IPS-NIHi11 (cell line): ENCODE measurements at regions not wholly inside any gene's neighbourhood (a gene's known extent, or its start where the extent isn't known, plus 50 kb on each side); places are given as distances from the start of the nearest gene placed in this dataset.
A peak's percentile ranks its signal among the peaks of the same experiment; 100 is the strongest.
"Not testable (repeated sequence)": the region's sequence is repeated elsewhere in the genome, so short reads cannot be mapped to it uniquely, and the experiment has no call there.

Source experiments
- DNase-seq: peaks from one replicate; pipeline ENCODE4 v3.0.0; 2012; ENCODE audit warnings: mixed read lengths, low spot score

DNA sequence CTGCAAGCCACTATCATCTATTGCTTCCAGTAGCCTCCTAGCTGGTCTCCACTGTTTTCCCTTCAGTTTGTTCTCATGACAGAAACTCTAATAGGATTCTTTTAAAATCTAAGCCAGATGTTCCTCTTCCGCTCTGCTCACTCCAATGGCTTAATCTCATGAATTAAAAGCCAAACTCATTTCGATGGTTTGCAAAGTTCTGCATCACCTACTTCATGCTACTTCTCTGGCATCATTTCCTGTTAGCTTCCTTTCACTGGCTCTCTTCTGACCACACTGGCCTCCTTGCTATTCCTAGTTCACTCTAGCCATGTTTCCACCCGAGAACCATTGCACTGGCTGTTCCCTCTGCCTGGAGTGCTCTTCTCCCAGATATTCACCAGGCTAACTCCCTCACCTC is 102.0 kb upstream of the LSM6 start:
- no peak for DNase-seq

DNA sequence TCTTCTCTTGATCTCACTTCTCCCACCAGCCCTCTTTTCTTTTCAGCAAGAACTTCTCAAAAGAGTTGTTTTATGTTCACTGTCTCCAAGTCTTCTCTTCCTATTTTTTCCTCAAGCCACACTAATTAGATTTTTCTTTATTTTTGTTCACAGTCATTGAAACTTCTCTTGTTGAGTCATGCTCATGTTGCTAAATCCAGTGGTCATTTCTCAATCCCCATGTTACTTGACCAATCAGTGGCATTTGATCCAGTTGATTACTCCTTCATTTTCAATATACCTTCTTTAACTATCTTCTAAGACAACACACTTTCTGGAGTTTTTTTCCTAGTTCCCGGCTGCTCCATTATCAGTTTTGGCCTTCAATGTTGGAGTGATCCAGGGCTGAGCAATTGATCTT is 103.1 kb upstream of the LSM6 start:
- no peak for DNase-seq

DNA sequence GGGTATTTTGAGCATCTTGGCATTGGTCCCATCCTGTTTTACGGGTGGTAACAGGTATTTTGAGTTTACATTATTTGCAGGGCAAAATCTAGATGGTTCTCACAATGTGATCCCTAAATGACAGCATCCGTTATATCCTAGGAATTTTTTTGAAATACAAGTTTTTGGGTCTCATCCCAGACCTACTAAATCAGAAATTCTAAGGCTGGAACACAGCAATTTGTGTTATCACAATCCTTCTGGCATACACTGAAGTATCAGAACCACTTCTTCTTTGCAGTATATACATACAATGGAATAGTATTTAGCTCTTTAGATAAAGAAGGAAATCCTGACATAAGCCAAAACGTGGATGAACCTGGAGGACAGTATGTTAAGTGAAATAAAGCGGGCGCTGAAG is 104.1 kb upstream of the LSM6 start:
- no peak for DNase-seq

DNA sequence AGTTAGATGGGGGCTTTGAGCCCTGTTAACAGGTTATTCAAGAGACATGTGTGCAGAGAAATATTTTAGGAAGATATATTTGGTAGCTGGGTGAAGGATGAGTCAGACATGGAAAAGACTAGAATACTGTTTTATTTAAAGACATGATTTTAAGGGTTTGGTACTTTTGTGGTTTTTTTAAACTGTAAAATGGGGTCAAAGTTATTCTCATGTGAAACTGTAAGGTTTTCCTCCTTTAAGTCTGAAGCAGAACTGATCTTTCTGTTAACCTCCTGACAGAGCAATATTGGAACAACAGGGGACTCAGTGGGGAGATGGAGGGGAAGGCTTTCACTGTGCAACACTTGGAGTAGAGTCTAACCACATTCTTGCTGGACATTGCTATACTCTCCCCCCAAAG is 112.4 kb upstream of the LSM6 start:
- no peak for DNase-seq

DNA sequence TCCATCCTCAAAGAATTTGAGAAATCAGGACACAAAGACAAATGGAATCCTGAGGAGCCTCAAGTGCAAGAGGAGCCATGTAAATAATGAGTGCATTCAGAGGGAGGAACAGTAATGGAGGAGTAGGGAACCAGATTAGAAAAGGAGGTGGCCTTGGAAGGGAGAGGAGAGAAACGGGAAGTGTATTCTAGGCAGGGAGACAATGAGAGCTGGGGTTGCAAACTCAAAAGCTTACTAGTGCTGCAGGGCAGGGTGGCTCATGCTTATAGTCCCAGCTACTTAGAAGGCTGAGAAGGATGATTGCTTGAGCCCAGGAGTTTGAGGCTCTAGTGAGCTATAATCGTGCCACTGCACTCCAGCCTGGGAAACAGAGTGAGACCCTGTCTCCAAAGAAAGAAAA is 113.2 kb upstream of the LSM6 start:
- DNase-seq: no peak

DNA sequence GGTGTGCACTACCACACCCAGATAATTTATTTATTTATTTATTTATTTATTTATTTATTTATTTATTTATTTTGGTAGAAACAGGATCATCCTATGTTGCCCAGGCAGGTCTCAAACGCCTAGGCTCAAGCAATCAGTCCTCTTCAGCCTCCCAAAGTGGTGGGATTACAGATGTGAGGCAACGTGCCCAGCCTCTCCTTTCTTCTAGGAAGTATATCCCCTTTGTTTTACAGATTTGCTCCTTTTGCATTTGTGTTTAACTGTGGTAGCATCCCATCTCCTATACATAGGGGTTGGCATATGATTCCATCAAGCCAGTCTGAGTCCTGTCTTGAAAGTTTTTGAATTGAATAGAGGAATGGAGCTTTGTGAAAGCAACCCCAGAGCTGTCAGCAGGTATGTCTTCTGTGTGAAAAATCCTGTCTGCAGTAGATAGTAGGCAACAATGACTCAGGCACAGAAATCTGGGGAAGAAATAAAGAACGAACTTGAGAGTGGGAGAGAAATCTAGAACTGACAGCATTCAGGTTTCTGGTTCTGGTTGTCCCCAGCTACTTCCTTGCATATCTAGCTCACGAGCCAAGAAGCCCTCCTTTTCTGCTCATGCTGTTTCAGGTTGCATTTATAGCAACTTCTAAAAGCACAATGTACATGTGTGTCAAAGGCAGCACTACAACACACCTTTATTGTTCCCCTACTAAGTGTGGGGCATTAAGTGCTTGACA is 113.7 kb upstream of the LSM6 start:
- DNase-seq: no peak

DNA sequence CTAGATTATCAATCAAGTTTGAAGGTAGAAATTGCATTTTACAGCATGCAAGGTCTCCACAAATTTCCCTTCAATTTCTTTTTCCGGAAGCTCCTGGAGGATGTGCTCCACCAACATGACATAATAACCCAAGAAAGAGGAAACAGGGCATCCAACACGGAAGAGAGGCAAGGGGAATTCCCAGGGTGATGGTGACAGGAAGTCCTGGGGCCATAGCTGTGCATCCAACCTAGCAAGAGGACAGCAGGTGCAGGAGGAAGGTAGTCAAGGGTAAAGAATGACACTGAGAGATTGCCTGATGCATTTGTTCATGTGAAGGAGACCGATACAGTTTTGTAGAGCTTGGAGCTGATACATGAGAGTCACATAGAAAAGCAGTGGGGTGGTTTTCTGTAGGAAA is 115.7 kb upstream of the LSM6 start:
- no peak for DNase-seq

DNA sequence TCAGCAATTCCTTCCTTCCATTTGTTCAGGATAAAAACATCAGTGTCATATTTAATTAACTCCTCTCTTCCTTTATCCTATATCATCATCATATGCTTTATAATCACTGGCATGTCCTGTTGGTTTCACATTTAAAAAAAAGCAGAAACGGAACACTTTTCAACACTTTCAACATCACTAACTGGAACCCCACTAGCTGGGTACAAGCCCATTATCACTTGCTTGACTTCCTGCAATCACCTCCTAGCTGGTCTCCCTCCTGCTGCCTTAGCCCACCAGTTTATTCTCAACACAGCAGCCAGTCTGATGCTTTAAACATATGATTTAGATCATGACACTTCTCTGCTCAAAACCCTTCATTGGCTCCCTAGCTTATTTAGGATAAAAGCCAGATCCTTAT is 116.4 kb upstream of the LSM6 start:
- DNase-seq: no peak

DNA sequence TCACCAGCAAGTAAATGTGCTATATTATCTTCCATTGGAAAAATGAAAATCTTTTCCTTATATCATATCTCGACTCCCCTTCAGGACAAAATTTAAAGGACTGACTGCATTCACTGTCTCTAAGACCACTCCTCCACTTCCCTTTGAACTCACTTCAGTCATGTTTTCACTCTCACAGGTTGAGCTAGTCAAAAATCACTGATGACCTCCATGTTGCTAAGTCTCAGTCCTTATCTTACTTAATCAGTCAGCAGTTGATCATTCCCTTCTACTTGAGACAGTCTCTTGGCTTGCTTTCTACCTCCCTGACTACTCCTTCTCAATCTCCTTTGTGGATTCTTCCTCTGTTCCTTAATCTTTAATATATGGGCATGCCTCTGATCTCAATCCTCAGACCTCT is 117.0 kb upstream of the LSM6 start:
- DNase-seq: no peak

DNA sequence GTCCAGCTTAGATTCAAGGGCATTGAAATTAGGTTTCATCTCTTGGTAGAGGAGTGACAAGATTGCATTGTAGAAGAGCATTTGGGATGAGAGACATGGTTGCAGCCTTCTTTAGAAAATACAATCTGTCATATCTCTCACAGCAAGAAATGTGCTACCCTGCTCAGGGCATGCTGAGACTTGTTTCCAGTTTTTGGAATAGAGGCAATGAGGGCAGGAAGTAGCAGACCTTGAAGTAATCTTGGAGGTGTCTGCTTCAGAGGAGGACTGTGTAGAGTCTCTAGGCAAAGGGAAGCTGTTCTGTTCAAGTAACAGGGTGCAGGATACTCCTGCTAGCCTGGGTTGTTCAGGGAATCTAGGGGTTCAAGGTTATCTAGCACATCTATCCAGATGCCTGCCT is 116.1 kb upstream of the ZNF827 start:
- no peak for DNase-seq

DNA sequence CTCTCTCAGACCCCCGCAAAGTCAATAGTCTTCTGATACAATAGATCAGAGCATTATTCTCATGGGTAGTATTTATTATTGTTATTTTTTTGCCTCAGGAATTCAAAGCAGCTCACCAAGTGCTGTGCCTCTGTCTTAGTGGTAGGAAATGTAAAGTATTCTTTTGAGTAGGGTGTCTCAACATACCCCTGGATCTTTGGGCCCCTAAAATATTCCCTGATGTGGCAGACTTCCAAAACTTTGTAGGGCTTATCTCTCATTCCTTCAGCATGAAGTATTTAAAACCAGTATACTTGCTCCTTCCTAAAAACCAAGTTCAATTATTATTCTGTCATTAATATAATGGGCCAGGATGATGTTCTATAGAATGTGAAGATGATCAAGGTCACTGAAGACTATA is 115.3 kb upstream of the ZNF827 start:
- no peak for DNase-seq

DNA sequence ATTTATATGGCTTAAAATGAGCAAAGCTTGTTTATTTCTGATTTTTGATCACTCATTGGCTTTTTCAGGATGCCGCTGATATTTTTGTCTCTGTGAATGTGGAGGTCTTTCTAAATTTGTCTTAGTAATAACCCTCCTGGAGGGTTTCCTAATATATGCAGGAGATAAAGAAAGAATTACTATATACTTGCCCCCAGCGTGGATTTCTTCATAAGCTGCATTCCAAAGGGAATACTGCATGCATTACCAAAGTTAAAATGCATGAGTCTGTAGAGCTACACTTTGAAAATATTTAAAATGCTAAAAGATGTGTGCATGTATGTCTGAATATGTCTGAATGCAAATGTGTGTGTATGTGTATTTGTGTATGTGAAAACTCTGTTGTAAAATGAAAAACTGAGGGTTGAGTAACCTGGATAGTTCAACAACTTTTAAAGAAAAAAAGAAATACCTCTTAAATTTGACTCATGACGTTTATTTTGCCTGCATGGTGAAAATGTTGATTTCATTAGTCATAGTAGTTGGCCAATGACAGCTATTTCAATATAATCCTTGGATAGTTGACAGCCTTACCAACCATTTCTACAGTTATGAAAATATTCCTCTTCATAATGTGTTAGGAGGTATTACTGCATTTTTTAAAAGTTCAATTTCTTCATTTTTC is 113.2 kb upstream of the ZNF827 start:
- no peak for DNase-seq

DNA sequence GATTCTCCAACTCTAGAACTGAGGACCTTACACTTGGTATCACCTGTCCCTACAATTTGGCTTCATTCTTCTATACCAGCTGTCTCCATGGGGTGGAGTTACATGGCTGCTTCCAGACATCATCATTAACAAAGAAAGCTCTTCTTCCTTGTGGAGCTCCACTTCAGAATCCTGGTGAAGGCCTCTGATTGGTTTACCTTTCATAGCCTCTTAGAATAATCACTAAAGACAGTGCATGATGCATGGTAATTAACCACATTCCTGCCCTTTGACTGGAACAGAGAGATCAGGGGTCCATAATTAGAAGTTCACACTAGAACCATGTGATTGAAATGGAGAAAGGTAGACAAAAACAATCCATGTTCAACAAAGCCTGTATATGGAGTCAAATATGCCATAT is 112.6 kb upstream of the ZNF827 start:
- no peak for DNase-seq

DNA sequence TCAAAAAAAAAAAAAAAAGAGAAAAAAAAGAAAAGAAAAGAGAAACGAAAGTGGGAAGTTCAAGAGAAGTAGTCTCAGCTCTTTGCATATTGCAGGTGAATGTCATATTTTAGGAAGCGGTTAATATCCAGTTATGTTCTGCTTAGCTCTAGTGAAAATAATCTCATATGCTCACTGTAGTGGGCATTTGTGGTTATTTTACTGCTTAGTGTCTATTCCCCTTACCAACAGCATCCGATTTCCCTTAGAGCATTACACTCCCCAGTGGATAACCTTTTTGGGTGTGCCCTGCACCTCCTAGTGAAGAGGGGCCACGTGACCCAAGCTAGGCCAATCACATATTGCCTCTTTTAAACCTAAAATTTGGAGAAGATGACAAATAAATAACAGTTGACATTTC is 111.2 kb upstream of the ZNF827 start:
- DNase-seq: no peak

DNA sequence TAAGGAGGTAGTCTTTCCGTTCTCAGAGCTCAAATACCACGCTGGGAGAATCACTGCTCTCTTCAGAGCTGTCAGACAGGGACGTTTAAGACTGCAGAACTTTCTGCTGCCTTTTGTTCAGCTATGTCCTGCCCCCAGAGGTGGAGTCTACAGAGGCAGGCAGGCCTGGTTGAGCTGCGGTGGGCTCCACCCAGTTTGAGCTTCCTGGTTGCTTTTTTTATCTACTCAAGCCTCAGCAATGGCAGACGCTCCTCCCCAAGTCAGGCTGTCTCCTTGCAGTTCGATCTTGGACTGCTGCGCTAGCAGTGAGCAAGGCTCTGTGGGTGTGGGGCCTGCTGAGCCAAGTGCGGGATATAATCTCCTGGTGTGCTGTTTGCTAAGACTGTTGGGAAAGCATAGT is 109.1 kb upstream of the ZNF827 start:
- not testable (repeated sequence) for DNase-seq

DNA sequence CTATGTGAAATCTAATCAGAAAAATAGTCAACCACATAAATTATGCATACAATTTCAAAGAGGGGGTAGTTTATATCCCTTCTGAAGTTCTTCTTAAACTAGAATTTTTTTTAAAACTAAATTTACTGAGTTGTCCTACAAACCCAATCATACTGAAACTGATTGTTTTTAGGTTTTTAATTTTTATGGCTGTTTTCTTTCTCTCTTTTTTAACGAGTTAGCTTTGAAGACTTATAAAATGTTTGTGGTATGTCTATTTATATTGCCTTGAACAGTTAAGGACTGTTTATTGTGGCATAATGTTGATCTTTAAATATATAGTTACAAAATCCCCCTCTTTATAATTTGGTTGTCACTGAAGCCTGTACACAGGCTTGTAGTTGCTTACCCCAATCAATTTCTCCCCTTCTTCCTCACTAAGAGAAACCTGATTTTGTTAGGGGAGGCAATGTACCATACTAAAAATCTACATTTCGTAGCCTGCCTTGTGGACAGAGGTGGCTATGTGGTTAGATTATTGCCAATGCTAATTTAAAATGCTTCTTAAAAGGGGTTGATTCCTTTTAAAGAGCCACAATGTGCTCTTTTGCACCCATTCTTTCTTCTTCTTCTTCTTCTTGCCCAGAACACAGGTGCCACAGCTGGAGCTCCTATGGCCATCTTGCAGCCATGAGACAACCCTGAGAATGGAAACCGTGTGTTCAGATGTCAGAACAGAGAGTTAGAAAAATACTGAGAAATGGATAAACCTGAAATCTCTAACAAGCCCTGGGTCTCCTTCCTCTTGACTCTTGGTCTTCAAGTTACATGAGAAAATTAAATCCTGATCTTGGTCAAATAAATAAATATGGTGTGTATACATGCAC is 102.7 kb upstream of the ZNF827 start:
- no peak for DNase-seq

DNA sequence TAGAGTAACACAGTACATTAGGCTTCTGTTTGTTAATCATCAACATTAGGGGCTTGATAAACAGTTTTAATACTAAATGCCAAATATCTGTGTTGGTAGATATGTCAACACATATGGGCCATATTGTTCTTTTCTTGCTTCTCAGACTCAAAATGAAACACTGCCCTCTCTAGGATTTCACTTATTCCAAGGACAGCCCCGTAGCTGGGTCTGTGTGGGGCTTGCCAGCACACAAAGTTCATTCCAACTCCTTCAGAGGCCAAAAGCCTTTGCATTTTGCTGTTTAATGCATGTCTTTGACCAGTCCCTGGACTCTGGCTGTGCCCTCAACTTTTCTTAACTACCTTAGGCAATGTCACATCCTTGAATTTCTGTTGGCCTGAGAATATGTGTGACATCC is 102.0 kb upstream of the ZNF827 start:
- DNase-seq: no peak

DNA sequence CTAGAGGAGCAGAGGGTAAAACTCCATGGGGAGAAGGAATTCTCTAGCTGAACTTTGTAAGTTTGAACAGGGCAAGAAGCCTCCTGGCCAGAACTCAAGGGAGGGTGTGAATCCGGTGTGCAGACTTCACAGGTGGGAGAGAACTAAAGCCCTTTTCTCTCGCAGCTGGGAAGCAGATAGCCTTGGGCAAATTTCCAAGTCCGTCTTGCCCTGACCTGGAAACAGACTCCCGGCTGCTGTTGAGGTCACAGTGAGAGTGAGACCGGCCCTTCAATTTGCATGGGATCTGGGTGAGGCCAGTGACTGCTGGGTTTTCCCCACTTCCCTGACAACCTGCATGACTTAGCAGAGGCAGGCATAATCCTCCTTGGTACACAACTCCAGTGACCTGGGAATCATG is 94.5 kb upstream of the ZNF827 start:
- no peak for DNase-seq

DNA sequence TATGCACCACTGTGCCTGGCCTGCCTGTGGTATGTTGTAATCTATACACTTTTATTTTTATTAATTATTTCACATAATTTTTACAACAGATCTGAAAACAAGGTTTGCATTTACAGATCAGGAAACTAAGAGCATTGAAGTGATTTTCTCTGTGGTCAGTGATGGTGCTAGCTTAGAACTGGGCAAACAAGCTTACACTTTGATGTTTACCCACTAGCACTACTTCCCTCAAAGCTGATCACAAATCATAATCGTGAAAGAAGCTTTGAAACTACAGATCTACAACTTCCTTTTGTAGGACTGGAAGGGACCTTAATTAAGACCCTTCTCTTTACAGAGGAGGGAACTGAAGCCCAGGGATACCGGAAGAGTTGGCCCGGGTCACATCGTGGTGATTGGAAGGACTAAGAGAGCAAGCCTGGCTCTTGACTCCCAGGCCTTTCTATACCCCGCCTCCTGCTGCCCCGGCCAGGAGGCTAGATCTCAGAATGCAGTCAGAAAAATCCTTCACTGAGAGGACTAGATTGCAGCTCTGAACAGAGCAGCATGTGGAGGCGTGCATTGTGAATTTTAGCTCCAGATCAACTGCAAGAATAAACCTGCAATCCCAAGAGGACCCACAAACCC is 93.7 kb upstream of the ZNF827 start:
- DNase-seq: no peak

DNA sequence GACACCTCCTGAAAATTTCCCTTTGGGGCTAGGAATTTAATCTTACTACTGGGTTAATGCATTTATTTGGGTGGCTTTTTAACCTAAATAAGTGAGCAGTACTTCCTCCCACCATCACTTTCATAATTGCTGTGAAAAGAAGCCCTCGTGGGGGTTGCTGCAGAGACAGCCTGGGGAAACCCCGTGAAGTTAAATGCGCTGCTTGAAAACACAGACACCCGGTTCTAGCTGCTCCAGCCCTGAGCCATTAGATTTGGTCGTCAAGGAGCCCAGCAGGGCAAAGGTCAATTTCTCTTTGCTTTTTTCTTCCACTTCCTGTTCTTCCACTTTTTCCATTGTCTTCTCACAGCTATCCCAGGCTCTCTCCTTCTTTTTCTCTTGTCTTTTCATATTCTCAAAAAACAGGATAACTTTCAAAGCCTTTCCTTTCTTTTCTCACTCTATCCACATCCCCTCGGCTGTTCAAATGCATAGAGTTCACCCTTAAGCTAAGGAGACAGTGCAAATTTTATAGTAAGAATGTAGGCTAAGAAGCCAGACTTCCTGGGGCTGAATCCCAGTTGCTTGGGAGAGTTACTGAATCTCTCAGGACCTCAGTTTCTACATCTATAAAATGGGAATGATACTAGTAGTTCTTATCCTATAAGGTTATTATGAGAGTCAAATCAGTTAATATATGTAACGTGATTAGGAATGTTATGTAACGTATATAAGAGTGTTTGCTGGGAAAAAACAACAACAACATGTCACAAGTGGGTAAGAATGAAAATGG is 91.5 kb upstream of the ZNF827 start:
- DNase-seq: peak; percentile 26

DNA sequence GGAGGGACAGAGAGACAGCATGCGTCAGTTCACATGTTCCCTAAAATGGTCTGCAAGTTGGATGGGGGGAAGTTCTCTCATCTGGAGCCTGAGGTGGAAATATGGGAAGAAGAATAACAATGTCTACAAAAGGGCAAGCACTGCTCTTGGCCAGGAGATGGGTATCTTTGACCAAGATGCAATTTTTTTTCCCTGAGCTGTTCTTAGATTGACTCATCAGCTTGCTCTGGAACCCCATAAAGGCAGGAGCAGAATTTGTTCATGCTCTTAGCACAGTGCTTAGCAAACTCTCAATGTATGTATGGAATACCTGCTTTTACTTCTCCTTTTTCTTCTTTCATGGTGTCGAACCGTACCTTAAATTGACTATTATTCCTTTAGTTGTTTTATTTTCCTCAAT is 90.5 kb upstream of the ZNF827 start:
- DNase-seq: no peak

DNA sequence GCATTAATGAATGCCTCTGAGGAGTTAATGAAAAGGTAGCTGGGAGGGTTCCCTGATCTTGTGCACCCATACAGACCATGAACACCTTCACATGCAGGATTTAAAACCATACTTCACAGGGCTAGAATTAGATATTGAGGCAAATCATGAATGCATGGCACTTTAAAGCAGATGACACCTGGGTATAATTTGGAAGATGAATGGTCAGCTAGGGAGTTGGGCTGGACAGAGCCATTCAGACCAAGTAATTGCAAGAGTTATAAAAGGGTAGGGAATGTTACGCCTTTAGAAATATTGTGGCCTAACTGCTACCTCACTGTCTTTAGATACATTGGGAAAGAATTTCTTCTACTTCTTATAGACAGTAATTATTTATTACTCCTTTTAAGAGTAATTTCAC is 89.1 kb upstream of the ZNF827 start:
- DNase-seq: no peak
